SK-N-SH treated with all-trans-retinoic acid at 6 μM for 48 hours (cell line): ENCODE measurements at regions not wholly inside any gene's neighbourhood (a gene's known extent, or its start where the extent isn't known, plus 50 kb on each side); places are given as distances from the start of the nearest gene placed in this dataset.

ENCODE experiments used
- ATAC-seq: fragments of 200-7000 bp; cut with Tn5 transposase; 3 replicates; pipeline ENCODE4 v1.9.1; 2020; ENCODE audit warnings: mild to moderate bottlenecking, moderate library complexity
- ARNTL ChIP-seq: fragments of 450-650 bp; formaldehyde crosslinking; IDR thresholded peaks from 2 replicates; pipeline ENCODE4 v1.5.0; 2020; ENCODE audit warnings: low read depth, mild to moderate bottlenecking, moderate library complexity, borderline replicate concordance
- BACH2 ChIP-seq: fragments of 250-450 bp; sonication (Bioruptor Pico); IDR thresholded peaks from 2 replicates; pipeline ENCODE4 v1.9.0; 2021; ENCODE audit warnings: mild to moderate bottlenecking, borderline replicate concordance
- CREB5 ChIP-seq: fragments of 250-450 bp; sonication (Bioruptor Pico); IDR thresholded peaks from 2 replicates; pipeline ENCODE4 v1.5.1; 2020; ENCODE audit warnings: low read depth, mild to moderate bottlenecking, moderate library complexity
- CSDC2 ChIP-seq: fragments of 250-450 bp; sonication (Bioruptor Pico); IDR thresholded peaks from 2 replicates; pipeline ENCODE4 v1.5.0; 2020; ENCODE audit warnings: mild to moderate bottlenecking, moderate library complexity
- ESRRG ChIP-seq: fragments of 250-450 bp; sonication (Bioruptor Pico); IDR thresholded peaks from 2 replicates; pipeline ENCODE4 v1.6.1; 2021; ENCODE audit warnings: mild to moderate bottlenecking
- GLIS3 ChIP-seq: fragments of 250-450 bp; sonication (Bioruptor Pico); IDR thresholded peaks from 2 replicates; pipeline ENCODE4 v1.5.0; 2020; ENCODE audit warnings: mild to moderate bottlenecking, moderate library complexity
- ISL1 ChIP-seq: fragments of 250-450 bp; sonication (Bioruptor Pico); IDR thresholded peaks from 2 replicates; pipeline ENCODE4 v2.1.2; 2022; ENCODE audit warnings: mild to moderate bottlenecking, moderate library complexity
- OSR1 ChIP-seq: fragments of 250-450 bp; sonication (Bioruptor Pico); IDR thresholded peaks from 2 replicates; pipeline ENCODE4 v1.8.0; 2022; ENCODE audit warnings: moderate library complexity, mild to moderate bottlenecking, inconsistent platforms
- PPARA ChIP-seq: fragments of 250-450 bp; sonication (Bioruptor Pico); IDR thresholded peaks from 2 replicates; pipeline ENCODE4 v1.5.0; 2020; ENCODE audit warnings: mild to moderate bottlenecking, borderline replicate concordance
- RARB ChIP-seq: fragments of 250-450 bp; sonication (Bioruptor Pico); IDR thresholded peaks from 2 replicates; pipeline ENCODE4 v1.8.0; 2021; ENCODE audit warnings: mild to moderate bottlenecking, moderate library complexity
- SNAI2 ChIP-seq: fragments of 250-450 bp; sonication (Bioruptor Pico); IDR thresholded peaks from 2 replicates; pipeline ENCODE4 v1.5.0; 2020; ENCODE audit warnings: mild to moderate bottlenecking, moderate library complexity
- TCF4 ChIP-seq: fragments of 250-450 bp; sonication (Bioruptor Pico); IDR thresholded peaks from 2 replicates; pipeline ENCODE4 v1.8.0; 2021; ENCODE audit warnings: mild to moderate bottlenecking, moderate library complexity, borderline replicate concordance
- TSHZ2 ChIP-seq: fragments of 250-450 bp; sonication (Bioruptor Pico); IDR thresholded peaks from 2 replicates; pipeline ENCODE4 v1.5.0; 2020; ENCODE audit warnings: mild to moderate bottlenecking, moderate library complexity
- ZC3H10 ChIP-seq: fragments of 250-450 bp; sonication (Bioruptor Pico); IDR thresholded peaks from 2 replicates; pipeline ENCODE4 v1.5.1; 2021; ENCODE audit warnings: mild to moderate bottlenecking, moderate library complexity
- ZFP3 ChIP-seq: fragments of 250-450 bp; sonication (Bioruptor Pico); IDR thresholded peaks from 2 replicates; pipeline ENCODE4 v1.5.0; 2020; ENCODE audit warnings: mild to moderate bottlenecking, moderate library complexity
- ZFP30 ChIP-seq: fragments of 450-650 bp; formaldehyde crosslinking; IDR thresholded peaks from 2 replicates; pipeline ENCODE4 v1.5.0; 2022; ENCODE audit warnings: mild to moderate bottlenecking, moderate library complexity
- ZNF565 ChIP-seq: fragments of 450-650 bp; formaldehyde crosslinking; conservative IDR thresholded peaks from 2 replicates; pipeline ENCODE4 v1.5.0; 2020; ENCODE audit warnings: low read depth, mild to moderate bottlenecking, moderate library complexity
- ZNF70 ChIP-seq: fragments of 450-650 bp; formaldehyde crosslinking; IDR thresholded peaks from 2 replicates; pipeline ENCODE4 v1.5.0; 2020; ENCODE audit warnings: mild to moderate bottlenecking, moderate library complexity
- ZNF8 ChIP-seq: fragments of 450-650 bp; formaldehyde crosslinking; IDR thresholded peaks from 2 replicates; pipeline ENCODE4 v1.5.0; 2020; ENCODE audit warnings: mild to moderate bottlenecking, moderate library complexity
- TF ChIP-seq, protein P1 (sequence below): fragments of 250-450 bp; sonication (Bioruptor Pico); IDR thresholded peaks from 2 replicates; pipeline ENCODE4 v1.8.0; 2021; ENCODE audit warnings: low read depth, mild to moderate bottlenecking, moderate library complexity, borderline replicate concordance
- TF ChIP-seq, protein P2 (sequence below): fragments of 250-450 bp; sonication (Bioruptor Pico); IDR thresholded peaks from 2 replicates; pipeline ENCODE4 v1.5.1; 2021; ENCODE audit warnings: mild to moderate bottlenecking, moderate library complexity
- TF ChIP-seq, protein P3 (sequence below): fragments of 250-450 bp; sonication (Bioruptor Pico); IDR thresholded peaks from 2 replicates; pipeline ENCODE4 v1.8.0; 2020; ENCODE audit warnings: mild to moderate bottlenecking, moderate library complexity, borderline replicate concordance

DNA sequence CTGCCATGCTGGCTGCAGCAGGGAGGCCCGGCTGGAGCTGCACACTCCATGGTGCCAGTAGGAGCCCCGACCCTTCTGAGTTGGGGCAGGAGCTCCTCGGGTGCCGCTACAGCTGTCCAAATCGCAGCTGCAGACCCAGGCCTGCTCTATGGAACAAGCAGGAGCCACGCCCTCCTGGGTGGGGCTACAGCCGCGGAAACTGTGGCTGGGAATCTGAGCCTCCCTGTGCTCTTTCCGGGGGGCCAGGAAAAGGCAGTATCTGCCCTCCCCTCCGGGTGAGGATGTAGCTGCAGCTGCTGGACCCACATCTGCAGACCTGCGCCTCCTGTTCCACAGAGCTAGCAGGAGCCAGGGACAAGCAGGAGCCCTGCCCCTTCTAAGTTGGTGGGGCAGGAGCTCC is 278.9 kb upstream of the ACTBL2 start (continued):
- TF ChIP-seq, protein P1, sequence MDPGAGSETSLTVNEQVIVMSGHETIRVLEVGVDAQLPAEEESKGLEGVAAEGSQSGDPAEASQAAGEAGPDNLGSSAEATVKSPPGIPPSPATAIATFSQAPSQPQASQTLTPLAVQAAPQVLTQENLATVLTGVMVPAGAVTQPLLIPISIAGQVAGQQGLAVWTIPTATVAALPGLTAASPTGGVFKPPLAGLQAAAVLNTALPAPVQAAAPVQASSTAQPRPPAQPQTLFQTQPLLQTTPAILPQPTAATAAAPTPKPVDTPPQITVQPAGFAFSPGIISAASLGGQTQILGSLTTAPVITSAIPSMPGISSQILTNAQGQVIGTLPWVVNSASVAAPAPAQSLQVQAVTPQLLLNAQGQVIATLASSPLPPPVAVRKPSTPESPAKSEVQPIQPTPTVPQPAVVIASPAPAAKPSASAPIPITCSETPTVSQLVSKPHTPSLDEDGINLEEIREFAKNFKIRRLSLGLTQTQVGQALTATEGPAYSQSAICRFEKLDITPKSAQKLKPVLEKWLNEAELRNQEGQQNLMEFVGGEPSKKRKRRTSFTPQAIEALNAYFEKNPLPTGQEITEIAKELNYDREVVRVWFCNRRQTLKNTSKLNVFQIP (CRISPR knock-in tag) = no peak
- TF ChIP-seq, protein P2, sequence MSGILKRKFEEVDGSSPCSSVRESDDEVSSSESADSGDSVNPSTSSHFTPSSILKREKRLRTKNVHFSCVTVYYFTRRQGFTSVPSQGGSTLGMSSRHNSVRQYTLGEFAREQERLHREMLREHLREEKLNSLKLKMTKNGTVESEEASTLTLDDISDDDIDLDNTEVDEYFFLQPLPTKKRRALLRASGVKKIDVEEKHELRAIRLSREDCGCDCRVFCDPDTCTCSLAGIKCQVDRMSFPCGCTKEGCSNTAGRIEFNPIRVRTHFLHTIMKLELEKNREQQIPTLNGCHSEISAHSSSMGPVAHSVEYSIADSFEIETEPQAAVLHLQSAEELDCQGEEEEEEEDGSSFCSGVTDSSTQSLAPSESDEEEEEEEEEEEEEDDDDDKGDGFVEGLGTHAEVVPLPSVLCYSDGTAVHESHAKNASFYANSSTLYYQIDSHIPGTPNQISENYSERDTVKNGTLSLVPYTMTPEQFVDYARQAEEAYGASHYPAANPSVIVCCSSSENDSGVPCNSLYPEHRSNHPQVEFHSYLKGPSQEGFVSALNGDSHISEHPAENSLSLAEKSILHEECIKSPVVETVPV (CRISPR knock-in tag) = no peak
- TF ChIP-seq ZC3H10 (no peak), ISL1 (CRISPR knock-in tag) (no peak), BACH2 (CRISPR knock-in tag) (no peak), OSR1 (CRISPR knock-in tag) (no peak)

GRCh38 chr5:57754616-57755015 is 272.0 kb upstream of the ACTBL2 start:
- TF ChIP-seq TCF4 (CRISPR knock-in tag) (no peak), ZFP3 (CRISPR knock-in tag) (no peak), RARB (CRISPR knock-in tag) (no peak), ARNTL (CRISPR knock-in tag) (no peak), ZNF565 (CRISPR knock-in tag) (no peak), ZNF70 (CRISPR knock-in tag) (no peak), PPARA (CRISPR knock-in tag) (no peak), CSDC2 (CRISPR knock-in tag) (no peak), ZC3H10 (no peak), ZNF8 (CRISPR knock-in tag) (no peak), SNAI2 (CRISPR knock-in tag) (no peak), ESRRG (CRISPR knock-in tag) (no peak), GLIS3 (CRISPR knock-in tag) (no peak), ISL1 (CRISPR knock-in tag) (no peak), OSR1 (CRISPR knock-in tag) (no peak), CREB5 (CRISPR knock-in tag) (no peak), TSHZ2 (CRISPR knock-in tag) (no peak), ZFP30 (CRISPR knock-in tag) (no peak)
- TF ChIP-seq, protein P3, sequence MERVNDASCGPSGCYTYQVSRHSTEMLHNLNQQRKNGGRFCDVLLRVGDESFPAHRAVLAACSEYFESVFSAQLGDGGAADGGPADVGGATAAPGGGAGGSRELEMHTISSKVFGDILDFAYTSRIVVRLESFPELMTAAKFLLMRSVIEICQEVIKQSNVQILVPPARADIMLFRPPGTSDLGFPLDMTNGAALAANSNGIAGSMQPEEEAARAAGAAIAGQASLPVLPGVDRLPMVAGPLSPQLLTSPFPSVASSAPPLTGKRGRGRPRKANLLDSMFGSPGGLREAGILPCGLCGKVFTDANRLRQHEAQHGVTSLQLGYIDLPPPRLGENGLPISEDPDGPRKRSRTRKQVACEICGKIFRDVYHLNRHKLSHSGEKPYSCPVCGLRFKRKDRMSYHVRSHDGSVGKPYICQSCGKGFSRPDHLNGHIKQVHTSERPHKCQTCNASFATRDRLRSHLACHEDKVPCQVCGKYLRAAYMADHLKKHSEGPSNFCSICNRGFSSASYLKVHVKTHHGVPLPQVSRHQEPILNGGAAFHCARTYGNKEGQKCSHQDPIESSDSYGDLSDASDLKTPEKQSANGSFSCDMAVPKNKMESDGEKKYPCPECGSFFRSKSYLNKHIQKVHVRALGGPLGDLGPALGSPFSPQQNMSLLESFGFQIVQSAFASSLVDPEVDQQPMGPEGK = no peak
- TF ChIP-seq, protein P2 (CRISPR knock-in tag) = no peak
- no peak for ATAC-seq
